NCI-H2081 treated with DMSO at 0.1 percent for 48 hours (cell line): ENCODE measurements at regions not wholly inside any gene's neighbourhood (a gene's known extent, or its start where the extent isn't known, plus 50 kb on each side); places are given as distances from the start of the nearest gene placed in this dataset.

Experiments
- DNase-seq: peaks from one replicate; lab custom pipeline; 2025; lab: John Stamatoyannopoulos, UW

DNA sequence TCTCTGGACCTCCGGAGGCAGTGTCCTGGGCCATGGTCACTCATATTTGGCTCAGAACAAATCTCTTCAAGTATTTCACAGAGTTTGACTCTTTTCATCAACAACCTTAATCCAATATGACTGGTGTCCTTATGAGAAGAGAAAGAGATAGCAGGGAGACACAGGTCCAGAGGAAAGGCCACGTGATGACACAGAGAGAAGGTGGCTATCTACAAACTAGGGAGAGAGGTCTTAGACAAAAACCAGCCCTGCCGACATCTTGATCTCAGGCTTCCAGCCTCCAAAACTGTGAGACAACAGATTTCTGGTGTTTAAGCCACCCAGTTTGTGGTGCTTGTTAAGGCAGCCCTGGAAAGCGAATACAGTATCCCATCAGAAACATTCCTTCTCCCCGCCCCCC is 237.1 kb upstream of the PROK2 start:
- DNase-seq = no peak

DNA sequence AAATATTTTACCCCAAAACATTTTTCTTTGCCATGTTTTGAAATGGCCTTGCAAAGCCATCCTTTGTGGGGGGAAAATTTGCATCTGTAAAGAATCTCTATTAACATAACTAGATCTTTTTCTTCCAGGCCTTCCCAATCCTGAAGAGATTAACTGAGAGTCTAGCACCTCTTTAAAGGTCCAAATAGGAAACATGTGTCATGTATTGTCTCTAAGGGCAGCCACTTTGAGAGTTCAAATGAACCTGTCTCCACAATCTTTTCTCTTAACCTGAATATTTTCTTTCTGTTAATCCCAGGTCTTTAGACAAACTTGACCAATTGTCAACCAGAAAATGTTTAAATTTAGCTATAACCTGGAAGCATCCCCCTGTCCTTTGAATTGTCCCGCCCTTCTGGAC is 236.6 kb upstream of the PROK2 start:
- no peak for DNase-seq

DNA sequence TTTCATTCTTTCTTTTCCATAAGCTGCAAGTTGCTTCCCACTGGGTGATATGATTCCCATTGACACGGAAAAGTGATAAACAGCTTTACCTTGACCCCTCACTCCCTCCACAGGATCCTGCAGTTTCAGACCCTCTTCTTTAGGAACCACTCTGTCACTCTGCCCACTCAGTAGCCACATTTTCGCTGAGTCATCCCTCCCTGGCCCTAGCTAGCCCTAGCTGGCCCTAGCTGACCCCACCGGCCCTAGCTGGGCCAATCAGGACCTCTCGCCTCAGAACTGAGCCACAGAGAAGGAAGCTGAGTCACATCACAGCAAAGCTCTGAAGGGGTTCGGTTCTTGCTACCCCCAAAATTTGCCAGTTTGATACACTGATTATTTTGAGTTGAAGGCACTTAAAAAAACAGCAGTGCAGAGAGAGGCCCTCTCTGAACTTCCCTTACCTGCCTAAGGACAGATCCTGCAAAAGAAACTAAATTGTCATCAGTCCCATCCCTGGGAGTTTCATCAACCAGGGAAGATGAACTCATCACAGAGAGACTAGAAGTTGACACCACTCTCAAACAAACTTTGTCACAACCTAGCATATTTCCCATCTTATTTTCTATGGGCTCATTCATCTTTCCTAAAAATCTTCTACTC is 233.5 kb upstream of the PROK2 start:
- no peak for DNase-seq

DNA sequence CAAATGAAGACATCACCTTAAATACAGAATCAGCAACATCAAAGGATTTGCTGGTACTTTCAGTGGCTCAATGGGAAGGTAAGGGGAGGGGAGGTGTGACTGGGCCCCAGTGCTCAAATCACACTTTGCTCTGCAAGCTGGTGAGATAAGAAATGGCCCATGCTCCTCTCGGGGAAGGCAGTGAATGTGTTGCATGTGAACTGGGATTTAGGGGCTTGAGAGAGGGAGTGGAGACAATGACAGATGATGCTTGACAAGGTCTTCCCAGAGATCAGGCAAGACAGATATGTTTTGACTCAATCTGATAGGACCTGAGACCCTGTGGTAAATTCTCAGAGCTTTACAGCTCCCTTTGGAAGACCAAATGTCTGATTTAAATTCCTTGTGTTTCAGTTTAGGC is 233.0 kb upstream of the PROK2 start:
- DNase-seq = no peak

DNA sequence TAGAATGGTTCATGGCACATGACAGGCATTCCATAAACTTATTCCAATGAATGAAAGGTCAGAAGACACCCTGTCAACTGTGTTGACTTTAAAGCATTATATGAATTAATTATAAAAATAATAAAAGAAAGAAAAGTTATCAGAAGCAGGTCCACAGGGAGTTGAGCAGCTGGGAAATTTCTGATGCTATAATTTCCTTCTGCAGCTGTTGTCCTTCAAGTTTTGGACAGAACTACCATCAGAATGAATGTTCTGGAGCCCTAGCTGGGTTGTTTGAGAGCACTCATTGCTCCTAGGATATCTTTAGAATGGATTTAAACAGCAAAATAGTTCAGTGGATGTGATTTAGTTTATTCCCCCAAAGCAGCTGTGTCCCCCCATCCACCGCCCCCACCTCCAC is 232.4 kb upstream of the PROK2 start:
- no peak for DNase-seq

DNA sequence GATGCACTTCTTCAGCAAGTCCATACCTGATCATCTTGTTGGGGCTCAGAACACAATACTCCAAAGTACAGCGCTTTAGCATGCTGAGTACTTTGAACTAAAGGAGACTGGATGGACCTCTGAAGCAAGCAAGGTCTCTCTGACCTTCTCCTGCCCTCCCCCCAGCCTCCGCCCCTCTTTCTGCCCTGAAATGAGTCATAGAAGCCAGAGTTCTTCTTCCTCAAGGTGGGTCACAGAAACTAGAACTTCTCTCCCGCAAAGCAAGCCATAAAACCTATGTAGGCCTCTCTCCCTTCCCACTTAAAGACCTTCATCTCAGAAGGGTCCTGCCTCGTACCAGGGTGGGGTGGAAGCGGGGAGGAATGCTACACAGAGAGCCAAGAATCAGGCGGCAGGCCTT is 230.5 kb upstream of the PROK2 start:
- no peak for DNase-seq

DNA sequence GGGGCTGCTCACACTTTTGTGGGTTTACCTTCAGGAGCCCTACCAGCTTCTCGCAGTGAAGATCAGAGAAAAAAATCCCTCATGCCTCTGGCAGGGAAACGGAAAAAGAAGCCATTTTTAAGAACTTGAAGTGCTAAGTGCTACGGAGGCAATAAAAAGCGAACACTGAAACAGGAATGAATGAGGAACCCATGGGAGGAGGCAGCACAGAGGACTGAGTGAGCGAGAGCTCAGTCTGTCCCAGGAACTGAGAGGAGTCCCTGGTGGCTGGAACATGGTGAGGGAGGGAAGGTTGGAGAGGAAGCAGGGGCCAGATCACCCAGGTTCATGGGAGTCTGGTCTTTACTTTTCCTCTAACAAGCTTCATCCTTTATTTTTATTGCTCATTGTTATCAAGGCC is 228.1 kb upstream of the PROK2 start:
- no peak for DNase-seq

DNA sequence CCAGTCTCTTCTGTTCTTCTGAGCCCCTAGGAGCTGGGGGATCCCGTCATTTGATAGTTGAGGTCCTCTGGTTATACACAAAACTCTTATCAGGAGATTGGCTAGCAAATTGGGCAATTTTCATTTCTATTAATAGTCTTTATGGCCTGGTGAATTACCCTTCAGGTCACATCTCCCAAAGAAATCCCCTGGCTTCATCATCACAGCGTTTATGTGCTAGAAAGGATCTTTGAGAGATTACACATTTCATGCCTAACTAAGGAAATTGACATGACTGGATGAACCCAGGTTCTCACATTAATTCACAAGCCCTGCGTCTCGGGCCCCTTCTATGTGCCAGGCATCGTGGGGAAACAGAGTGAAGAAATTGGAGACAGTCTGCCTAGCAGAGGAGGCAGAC is 227.4 kb upstream of the PROK2 start:
- DNase-seq = no peak

DNA sequence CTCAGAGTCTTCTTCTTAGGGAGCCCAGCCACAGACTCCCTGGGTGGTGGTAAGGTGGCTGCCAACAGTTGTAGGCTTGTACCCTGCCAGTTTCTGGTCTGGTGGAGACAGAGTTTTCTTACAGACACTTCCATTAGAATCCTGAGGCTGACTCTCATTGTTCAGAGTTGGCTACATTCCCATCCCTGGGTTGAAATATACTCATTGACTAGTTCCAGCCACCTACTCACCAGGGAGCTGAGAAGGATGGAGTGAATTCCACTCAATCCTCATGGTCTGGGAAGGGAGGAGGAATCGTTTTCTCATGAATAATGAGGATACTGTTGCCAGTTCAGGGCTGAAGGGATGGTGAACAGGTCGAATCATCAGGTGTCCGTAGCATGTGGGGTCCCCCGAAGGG is 226.5 kb upstream of the PROK2 start:
- DNase-seq = no peak

DNA sequence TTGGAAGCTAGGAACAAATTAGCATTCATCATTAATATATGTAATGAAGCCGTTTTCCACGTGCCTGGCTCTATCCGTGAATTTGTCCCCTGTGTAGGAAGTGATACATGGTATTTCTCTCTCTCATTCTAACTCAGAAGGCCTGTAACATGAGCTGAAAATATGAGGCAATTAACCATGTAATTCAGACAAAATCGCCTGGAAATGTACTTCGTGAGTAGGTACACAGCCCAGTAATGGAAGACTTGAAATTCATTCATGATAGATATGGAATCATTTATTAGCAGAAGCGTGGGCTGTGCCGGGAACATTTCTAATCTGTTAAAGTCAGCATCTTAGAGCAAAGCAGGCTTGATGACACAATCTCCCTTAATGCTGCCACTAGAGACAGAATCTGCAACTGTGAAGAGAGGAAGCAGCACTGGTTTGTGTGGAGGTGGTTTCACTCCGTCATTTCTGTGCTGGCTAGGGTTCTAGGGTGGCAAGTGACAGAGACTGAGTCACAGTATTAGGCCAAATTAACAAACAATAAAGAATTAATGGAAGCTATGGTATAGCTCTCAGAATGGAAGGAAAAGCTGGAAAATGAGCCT is 225.0 kb upstream of the PROK2 start:
- no peak for DNase-seq

DNA sequence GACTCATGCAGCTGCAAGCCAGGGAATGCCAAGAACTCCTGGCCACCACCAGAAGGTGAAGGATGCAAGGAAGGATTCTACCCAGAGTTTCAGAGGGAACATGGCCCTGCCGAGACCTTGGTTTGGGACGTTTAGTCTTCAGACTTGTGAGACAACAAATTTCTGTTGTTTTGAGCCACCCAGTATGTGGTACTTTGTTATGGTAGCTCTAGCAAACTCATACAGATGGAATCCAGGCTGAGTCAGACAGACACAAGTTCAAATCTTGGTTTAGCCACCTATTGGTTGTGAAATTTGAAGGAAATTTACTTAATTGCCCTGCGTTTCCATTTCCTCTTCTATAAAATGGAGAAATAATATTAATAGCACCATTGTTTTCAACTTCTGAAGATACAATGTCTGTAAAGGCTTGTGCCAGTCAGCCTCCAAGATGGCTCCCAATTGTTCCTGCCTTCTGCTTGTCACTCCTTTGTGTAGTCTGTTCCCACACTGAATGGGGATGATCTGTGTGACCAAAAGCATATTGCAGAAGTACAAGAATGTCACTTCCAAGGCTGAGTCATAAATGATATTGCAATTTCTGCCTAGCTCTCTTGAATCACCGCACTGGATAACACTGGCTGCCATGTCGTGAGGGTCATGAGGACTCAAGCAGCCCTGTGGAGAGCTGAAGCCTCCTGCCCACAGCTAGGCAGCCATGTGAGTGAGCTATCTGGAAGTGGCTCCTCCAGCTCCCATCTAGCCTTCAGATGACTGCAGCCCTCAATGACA is 223.5 kb upstream of the PROK2 start:
- no peak for DNase-seq

DNA sequence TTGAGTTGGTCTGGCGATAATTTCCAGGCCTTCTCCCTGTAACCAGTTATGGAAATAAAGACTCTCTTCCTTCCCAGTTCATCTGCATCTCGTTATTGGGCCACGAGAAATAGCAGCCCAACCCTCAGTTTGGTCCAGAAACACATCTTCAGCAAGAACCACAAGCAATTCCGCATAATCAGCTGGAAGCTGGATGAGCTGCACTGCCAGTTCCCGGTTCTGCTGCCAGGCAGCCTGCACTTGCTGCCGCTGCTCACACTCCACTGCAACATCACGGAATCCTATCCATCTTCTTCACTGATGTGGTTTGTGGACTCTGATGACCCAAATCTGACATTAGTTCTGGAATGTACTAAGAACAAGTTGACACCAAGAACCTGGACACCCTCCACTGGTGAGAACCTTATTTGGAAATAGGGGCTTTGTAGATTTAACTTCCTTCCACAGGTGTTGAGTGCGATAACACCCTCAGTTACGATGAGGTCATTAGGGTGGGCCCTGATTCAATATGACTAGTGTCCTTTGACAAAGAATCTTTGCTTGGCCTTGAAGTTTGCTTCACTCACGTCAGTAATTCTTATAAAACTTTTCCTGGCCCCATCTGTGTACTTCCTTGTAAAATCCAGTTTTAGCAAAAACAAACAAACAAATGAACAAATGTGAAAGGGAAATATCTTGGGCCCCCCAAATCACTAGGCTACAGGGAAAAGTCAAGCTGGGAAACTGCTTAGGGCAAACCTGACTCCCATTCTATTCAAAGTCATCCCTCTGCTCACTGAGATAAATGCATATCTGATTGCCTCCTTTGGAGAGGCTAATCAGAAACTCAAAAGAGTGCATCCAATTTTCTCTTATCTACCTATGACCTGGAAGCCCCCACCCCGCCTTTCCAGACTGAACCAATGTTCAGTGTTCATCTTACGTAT is 221.9 kb upstream of the PROK2 start:
- no peak for DNase-seq

DNA sequence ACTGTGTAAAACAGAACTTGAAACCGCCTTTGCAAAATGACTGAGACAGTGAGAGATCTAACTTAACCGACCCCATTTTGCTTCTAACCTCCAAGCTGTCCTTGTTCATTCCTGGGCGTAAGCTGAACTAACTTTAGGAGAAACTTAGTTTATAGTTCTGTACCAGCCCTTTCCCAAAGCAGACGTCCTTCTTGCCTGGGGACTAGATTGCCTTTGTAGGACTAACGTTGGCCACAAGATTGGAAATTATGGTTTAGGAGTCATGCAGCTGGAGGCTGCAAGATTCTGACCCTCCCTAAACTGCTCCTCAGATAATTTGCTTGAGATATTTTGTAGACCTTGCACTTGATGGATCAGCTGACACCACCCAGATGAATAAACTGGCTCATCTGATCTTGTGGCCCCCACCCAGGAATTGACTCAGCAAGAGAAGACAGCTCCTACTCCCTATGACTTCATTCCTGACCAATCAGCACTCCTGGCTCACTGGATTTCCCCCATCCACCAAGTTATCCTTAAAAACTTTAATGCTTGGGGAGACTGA is 219.9 kb upstream of the PROK2 start:
- DNase-seq = no peak

DNA sequence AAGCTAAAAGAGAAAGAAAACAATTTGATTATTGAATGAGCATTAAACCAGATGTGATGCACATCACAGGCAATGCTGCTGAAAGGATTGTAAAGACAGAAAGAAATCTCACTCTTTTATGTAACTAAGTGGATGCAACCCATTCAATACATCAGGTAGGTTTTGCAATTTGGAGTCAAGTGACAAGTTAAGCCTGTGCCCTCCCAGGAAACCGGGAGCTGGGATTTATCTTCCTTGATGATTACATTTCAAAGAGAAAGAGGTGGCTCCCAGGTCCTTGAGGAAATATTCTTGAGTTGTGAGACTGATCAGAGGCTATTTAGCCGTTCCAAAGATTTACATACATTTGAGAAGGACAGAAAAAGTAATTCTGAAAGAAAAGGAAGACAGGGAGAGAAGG is 219.0 kb upstream of the PROK2 start:
- DNase-seq = no peak

DNA sequence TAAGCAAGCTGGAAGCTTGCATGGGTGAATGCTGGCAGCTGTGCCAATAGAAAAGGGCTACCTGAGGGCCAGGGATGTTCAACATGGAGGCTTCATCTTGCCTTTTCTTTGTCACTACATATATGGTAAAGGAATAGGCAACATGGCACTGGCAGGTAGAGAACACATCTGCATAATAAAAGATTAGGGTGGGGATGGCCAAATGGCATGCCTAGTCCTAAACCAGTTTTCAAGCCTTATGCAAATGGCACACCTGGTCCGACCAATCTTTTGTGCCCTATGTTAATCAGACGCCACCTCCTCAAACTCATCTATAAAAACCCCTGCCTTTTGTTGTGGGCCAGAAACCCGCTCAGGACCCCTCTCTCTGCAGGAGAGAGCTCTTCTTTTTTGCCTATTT is 216.8 kb upstream of the PROK2 start:
- no peak for DNase-seq

DNA sequence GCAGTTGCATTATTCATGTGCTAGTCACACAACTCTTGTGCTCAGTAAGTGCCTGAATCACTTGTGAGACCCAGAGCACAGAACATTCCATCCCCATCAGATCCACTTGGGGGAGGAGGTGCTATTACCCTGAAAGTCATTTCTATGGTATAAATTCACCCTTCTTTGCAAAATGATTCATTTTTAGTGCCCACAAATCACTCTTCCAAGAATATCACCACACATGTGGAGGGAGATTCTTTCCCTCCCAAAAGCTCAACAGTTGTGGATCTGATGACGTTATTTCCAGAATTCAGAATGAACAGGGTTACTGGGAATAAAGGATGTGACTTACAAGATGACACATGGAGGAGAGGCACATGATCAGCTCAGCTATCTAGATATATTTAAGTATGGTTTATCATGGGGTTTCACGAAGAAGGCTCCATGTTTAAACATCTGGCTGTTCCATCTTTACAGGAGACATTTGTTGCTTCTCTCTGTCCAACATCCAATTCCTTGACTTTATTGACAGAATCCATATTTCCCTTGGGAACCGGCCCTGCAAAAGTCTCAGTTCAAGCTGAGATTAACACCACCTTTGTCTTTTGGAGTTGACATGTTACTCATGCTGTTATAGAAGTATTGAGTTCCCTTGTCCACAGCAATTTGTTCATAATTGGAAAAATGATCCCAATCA is 214.2 kb upstream of the PROK2 start:
- no peak for DNase-seq

DNA sequence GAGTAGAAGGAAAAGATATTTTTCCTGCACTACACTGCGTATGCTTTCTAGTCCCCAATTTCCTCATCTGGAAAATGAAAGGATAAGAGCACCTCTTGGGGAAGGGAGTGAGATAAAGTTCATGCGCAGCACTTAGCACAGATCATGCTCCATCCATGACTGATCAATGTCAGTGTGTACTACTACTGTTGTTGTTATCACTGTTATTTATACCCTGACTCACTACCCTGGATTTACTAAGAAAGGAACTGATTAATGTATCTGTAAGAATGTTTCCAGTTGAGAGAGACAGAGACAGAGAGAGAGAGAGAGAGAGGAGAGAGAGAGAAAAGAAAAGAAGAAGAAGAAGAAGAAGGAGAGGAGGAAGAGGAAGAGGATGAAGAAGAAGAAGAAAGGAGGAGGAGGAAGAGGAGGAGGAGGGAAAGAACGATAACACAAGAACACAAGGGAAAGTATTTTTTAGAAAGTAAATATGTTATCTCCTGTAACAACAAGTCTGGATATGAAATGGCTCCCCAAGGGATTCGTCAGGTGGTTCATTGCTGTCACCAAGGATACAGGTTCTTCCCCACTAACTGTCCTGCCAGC is 212.2 kb upstream of the PROK2 start:
- DNase-seq = no peak

DNA sequence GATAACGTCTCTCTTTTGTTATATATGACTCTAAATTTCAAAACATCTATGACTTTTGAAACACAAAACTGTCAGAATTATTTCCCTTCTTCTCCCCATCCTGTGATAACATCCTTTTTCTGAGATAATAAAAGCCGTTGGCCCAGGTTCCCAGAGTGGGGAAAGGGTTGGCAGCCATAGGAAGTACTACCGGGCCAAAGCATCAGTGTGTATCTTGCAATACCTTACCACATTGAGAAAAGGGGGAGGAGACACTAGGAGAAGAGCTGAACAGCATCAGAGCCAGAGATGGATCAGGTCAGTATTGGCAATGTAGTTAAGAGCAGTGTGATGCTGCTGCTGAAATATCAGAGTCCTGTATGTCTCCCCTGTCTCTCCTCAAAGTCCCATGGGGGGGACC is 210.0 kb upstream of the PROK2 start:
- no peak for DNase-seq

DNA sequence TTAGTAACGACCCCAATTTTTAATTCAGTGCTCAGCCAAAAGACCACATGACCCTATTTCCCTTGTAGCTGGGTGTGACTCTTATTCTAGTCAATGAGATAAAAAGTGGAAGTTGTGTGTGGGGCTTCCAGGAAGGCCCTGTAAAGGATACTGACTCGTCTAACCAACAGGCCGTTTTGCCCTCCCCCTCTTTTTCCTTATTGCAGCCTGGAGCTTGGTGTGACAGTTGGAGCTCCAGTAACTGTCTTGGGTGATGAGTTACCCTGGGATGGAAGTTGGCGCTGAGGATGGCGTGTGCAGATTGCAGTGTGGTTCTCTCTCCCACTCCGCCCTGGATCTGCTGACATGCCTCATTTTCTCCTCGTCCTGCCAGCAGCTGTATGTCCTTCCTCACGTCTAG is 209.3 kb upstream of the PROK2 start:
- no peak for DNase-seq

DNA sequence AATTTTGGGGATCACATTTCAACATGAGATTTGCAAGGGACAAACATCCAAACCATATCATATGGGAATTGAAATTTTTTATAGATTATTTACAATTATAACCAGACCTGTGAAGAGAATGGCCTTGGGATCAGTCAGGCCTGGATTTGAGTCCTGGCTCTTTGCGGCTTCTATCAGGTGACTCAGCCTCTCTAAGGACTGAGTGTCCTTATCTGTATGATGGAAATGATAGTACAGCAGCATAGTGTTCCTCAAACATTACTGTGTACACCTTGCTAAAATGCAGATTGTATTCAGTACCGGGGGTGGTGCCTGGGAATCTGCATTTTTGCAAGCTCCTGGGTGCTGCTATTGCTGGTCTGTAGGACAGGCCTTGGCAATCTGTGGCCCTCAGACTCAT is 206.7 kb upstream of the PROK2 start:
- DNase-seq = no peak

DNA sequence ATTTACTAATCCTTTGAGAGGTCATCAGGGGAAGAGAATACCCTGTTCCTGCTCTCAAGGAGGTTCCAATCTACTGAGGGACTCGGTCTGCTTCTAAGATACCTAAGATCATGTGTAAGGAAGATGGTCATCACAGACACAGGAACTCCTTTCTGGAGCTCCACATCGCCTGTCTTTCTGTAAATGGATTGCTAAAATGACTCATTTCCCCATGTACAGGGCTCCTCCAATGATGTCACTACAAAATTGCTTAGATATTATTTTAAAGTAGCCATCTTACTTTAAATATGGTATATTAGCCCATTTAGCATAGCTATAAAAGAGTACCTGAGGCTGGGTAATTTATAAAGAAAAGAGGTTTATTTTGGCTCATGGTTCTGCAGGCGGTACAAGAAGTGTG is 206.1 kb upstream of the PROK2 start:
- no peak for DNase-seq
